Nephron (organoid): ENCODE measurements at regions not wholly inside any gene's neighbourhood (a gene's known extent, or its start where the extent isn't known, plus 50 kb on each side); places are given as distances from the start of the nearest gene placed in this dataset.

Experiments used
- H3K27ac Mint-ChIP-seq, 3 experiments: 2 replicates each; pipeline ENCODE4 v1.8.0; 2020; ENCODE audit warnings: mixed read lengths in 3 of 3, mild to moderate bottlenecking in 2 of 3, moderate library complexity in 1 of 3
- H3K27me3 Mint-ChIP-seq: 2 replicates; pipeline ENCODE4 v1.8.0; 2021; ENCODE audit warnings: low read depth, mild to moderate bottlenecking, moderate library complexity, mixed read lengths
- H3K36me3 Mint-ChIP-seq: 2 replicates; pipeline ENCODE4 v1.8.0; 2020; ENCODE audit warnings: low read depth, mixed read lengths
- H3K4me1 Mint-ChIP-seq: 2 replicates; pipeline ENCODE4 v1.8.0; 2020; ENCODE audit warnings: mixed read lengths
- H3K4me3 Mint-ChIP-seq, 3 experiments: 2 replicates each; pipeline ENCODE4 v1.8.0; 2020; ENCODE audit warnings: mild to moderate bottlenecking in 3 of 3, mixed read lengths in 3 of 3, moderate library complexity in 2 of 3
- H3K9me3 Mint-ChIP-seq: 2 replicates; pipeline ENCODE4 v1.8.0; 2020; ENCODE audit warnings: mixed read lengths
- CTCF ChIP-seq, 3 experiments: fragments of 200-600 bp; sonication (generic); IDR thresholded peaks; one replicate each; pipeline ENCODE4 v1.5.0; 2021; ENCODE audit warnings: antibody characterized with exemption in 3 of 3; ENCODE audit not compliant: unreplicated experiment in 3 of 3

- no peak overlapping the region for H3K4me3 Mint-ChIP-seq
- no peak for TF ChIP-seq CTCF (IDR thresholded peaks at IDR 0.05; ENCODE audit: unreplicated experiment in 3 of 3)
- H3K4me1 Mint-ChIP-seq: no peaks in the 10 kb centered on the region
- no peaks in the 10 kb centered on the region for H3K36me3 Mint-ChIP-seq
- H3K27me3 Mint-ChIP-seq: no peaks in the 10 kb centered on the region
- H3K9me3 Mint-ChIP-seq: no peaks in the 10 kb centered on the region
- no peak overlapping the region for H3K27ac Mint-ChIP-seq
Observed at GRCh38 chr1:83012950-83013349, 986.0 kb downstream of the TTLL7 start.

DNA sequence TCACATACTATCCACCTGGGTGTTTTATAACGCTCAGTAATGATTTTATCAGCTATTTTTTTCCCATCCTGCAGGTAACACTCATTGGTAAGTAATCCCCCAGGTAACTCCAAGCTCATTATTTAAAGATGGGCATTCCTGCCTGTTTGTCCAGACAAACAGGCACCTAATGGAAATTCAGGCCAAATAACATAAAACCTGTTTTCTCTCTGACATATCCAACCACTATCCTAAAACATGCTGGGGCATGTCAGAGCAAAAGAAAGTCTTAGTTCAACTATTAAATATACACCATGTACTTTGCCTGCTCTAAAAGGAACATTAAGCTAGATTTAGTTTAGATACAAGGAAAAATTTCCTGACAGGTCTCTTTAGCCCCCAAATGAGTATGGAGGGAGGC, 987.7 kb downstream of the TTLL7 start:
- no peaks in the 10 kb centered on the region for H3K27me3 Mint-ChIP-seq
- TF ChIP-seq CTCF (IDR thresholded peaks at IDR 0.05; ENCODE audit: unreplicated experiment in 3 of 3): no peak
- no peaks in the 10 kb centered on the region for H3K4me1 Mint-ChIP-seq

GRCh38 chr1:83006271-83006670, 992.7 kb downstream of the TTLL7 start:
- no peaks in the 10 kb centered on the region for H3K9me3 Mint-ChIP-seq
- H3K36me3 Mint-ChIP-seq: no peaks in the 10 kb centered on the region
- H3K27me3 Mint-ChIP-seq: no peaks in the 10 kb centered on the region
- H3K27ac Mint-ChIP-seq: no peak overlapping the region
- no peak overlapping the region for H3K4me3 Mint-ChIP-seq
- peaks cover 8% of the 10 kb centered on the region for H3K4me1 Mint-ChIP-seq
- no peak for TF ChIP-seq CTCF (IDR thresholded peaks at IDR 0.05; ENCODE audit: unreplicated experiment in 3 of 3)

More for the DNA sequence above, 987.7 kb downstream of the TTLL7 start:
- Mint-ChIP-seq H3K4me3 (no peak overlapping the region), H3K9me3 (no peaks in the 10 kb centered on the region), H3K27ac (no peak overlapping the region), H3K36me3 (no peaks in the 10 kb centered on the region)

- H3K36me3 Mint-ChIP-seq: no peaks in the 10 kb centered on the region
- H3K27me3 Mint-ChIP-seq: no peaks in the 10 kb centered on the region
- H3K9me3 Mint-ChIP-seq: no peaks in the 10 kb centered on the region
- H3K4me1 Mint-ChIP-seq: peaks cover 10% of the 10 kb centered on the region
- no peak overlapping the region for H3K4me3 Mint-ChIP-seq
- no peak overlapping the region for H3K27ac Mint-ChIP-seq
- TF ChIP-seq CTCF (IDR thresholded peaks at IDR 0.05; ENCODE audit: unreplicated experiment in 3 of 3): no peak
Observed at GRCh38 chr1:83000286-83000685, 998.6 kb downstream of the TTLL7 start.

DNA sequence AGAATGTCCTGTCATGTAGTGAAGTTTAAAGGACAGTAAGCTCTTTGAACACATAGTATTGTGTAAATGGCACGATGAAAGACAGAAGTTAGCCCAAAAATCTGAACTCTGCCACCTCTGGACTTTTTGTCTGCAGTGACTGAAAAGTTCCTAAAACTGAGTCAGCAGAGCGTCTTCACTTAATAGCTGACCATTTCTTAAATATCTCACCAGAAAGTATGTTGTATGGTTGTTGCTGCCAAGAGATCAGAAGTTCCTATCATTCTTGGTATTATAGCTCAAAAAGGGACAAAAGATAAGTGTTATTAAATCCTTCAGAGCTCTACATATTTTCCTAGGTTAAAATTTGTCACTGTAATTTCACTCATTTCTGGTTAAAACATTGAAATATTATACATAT, 1003.0 kb downstream of the TTLL7 start:
- TF ChIP-seq CTCF (IDR thresholded peaks at IDR 0.05; ENCODE audit: unreplicated experiment in 3 of 3): no peak
- Mint-ChIP-seq H3K4me1 (peaks cover 14% of the 10 kb centered on the region), H3K4me3 (no peak overlapping the region), H3K27ac (no peak overlapping the region), H3K27me3 (no peaks in the 10 kb centered on the region), H3K9me3 (peaks cover 2% of the 10 kb centered on the region), H3K36me3 (no peaks in the 10 kb centered on the region)

DNA sequence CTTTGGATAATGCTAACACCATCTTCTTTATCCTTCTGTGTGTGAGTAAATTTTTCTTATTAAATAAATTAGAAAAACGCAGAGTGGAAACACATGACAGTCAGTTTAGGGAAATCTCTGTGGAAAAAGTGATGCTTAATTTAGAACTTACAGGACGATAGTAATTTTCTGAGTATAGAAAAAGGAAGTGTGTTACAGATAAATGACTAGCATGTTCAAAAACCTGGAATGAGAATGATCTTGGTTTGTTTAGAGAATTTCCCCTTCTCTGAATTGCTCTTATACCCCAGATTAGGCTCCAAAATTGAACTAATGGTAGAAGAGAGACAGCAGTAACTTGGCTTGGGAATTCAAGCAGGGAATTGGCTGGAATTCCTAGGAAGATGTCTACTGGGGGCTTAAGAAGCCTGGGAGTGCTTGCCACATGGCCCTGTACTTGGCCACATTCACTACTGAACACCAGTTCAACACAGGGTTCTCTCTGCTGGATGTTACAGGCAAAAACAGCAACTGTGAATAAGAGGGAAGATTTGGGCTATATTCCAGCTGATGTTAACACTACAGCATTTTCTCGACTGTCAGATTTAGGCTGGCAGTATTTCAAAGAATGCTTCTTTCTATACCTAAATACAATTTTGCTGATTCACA, 1004.2 kb downstream of the TTLL7 start:
- no peak overlapping the region for H3K4me3 Mint-ChIP-seq

More for the DNA sequence above, 1004.2 kb downstream of the TTLL7 start:
- Mint-ChIP-seq H3K9me3 (peaks cover 2% of the 10 kb centered on the region), H3K27ac (peak overlapping the region; percentile 40 to 56 (median 47)), H3K27me3 (no peaks in the 10 kb centered on the region), H3K36me3 (no peaks in the 10 kb centered on the region), H3K4me1 (peaks cover 14% of the 10 kb centered on the region)
- no peak for TF ChIP-seq CTCF (IDR thresholded peaks at IDR 0.05; ENCODE audit: unreplicated experiment in 3 of 3)
